ENCODE measurements at regions not wholly inside any gene's neighbourhood (a gene's known extent, or its start where the extent isn't known, plus 50 kb on each side); places are given as distances from the start of the nearest gene placed in this dataset.

- no peaks in the 10 kb centered on the region for H3K4me1 ChIP-seq
- POLR2A ChIA-PET: no interaction called here
- no peak overlapping the region for H3K4me3 ChIP-seq
- peak in 1 of 2 experiments; percentile 4 for DNase-seq (ENCODE audit: low read depth in 1 of 2, low spot score in 1 of 2)
- no peak overlapping the region for H3K27ac ChIP-seq
- H3K9me3 ChIP-seq: no peaks in the 10 kb centered on the region; the same call in 2 of the 3 replicates
- TF ChIP-seq HMGXB4 (CRISPR knock-in tag; IDR thresholded peaks at IDR 0.05; ENCODE audit: borderline replicate concordance) (no peak), CEBPB (IDR thresholded peaks at IDR 0.05) (no peak), EP300 (IDR thresholded peaks at IDR 0.05) (no peak)
- CTCF ChIA-PET: interaction anchor here (1.2 kb wide), 1 partner anchor 88 kb away, joined by 3 read pairs; no protein-coding TSS in a partner anchor
- FAIRE-seq: no peak
- no peak overlapping the region for H3K4me2 ChIP-seq
- WGBS (ENCODE audit: missing lambda C conversion rate): 51% methylated on average over 2 of the region's 2 CpGs
- no peak for ATAC-seq
Observed at GRCh38 chr1:55699228-55699627, 484.1 kb upstream of the USP24 start.

DNA sequence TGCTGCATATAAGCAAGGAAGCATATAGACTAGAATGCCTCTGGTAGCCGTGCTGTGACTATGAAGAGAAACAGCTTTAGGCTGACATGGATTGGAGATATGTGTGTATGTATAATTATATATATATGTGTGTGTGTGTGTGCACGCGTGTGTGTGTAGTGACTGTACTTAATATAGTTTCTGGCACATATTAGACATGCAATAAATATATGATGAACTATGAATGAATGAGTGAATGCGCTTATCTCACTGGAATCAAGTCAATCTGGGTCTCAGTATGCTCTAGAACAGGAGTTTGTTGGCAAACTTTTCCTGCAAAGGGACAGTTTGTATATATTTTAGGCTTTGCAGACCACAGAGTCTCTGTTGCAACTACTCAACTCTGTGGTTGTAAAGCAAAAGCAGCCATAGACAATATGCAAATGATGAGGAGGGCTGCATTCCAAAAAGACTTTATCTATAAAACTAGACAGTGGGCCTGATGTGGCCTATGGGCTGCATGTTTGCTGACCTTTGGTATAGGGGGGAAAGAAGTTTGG, 482.9 kb upstream of the USP24 start:
- no peak overlapping the region for H3K27ac ChIP-seq
- no peak overlapping the region for H3K4me2 ChIP-seq
- CTCF ChIA-PET: no interaction called here
- POLR2A ChIA-PET: no interaction called here
- H3K4me3 ChIP-seq: no peak overlapping the region
- WGBS (ENCODE audit: missing lambda C conversion rate): 96% methylated on average over 4 of the region's 4 CpGs
- FAIRE-seq (no peak), DNase-seq (ENCODE audit: low read depth in 1 of 2, low spot score in 1 of 2) (no peak), ATAC-seq (no peak)
- TF ChIP-seq SREBF2 (IDR thresholded peaks at IDR 0.05) (no peak), RCOR1 (IDR thresholded peaks at IDR 0.05; ENCODE audit: low read depth, low read length) (no peak), CBX8 (IDR thresholded peaks at IDR 0.05) (no peak), ZSCAN20 (CRISPR knock-in tag; IDR thresholded peaks at IDR 0.05) (no peak), TFCP2L1 (CRISPR knock-in tag; IDR thresholded peaks at IDR 0.05) (no peak), SMC3 (IDR thresholded peaks at IDR 0.05) (no peak), HMGXB4 (CRISPR knock-in tag; IDR thresholded peaks at IDR 0.05; ENCODE audit: borderline replicate concordance) (no peak)
- no peaks in the 10 kb centered on the region; the same call in 2 of the 3 replicates for H3K9me3 ChIP-seq
- no peaks in the 10 kb centered on the region for H3K4me1 ChIP-seq

DNA sequence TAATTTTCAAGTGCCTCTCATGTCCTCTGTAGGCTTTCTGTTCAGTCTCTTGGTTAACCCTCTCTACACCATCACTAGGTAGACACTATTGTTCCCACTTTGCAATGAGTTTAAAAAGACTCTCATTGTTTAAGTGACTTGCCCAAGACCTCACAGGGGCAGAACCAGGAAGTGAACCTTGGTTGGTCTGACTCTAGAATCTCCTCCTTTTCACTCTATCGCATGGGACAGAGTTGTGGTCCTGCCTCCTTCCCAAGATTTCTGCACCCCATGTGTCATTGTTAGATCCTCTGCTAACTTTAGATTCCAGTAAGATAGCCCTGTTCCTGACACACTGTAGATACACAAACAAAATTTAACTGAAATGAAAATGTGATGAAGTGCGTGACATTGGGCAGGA, 481.7 kb upstream of the USP24 start:
- no peak overlapping the region for H3K27ac ChIP-seq
- 96% methylated on average over 2 of the region's 2 CpGs for WGBS (ENCODE audit: missing lambda C conversion rate)
- CTCF ChIA-PET: no interaction called here
- ATAC-seq (no peak), DNase-seq (ENCODE audit: low read depth in 1 of 2, low spot score in 1 of 2) (no peak), FAIRE-seq (no peak)
- H3K4me2 ChIP-seq: no peak overlapping the region
- H3K4me3 ChIP-seq: no peak overlapping the region
- TF ChIP-seq NFE2L2 (conservative IDR thresholded peaks at IDR 0.05; ENCODE audit: low read length): no peak
- TF ChIP-seq POLR2A (IDR thresholded peaks at IDR 0.05; ENCODE audit: low read length): no peak
- no peak for TF ChIP-seq PHF8 (IDR thresholded peaks at IDR 0.05; ENCODE audit: borderline replicate concordance, low read depth)
- no peak for TF ChIP-seq ESRRA (IDR thresholded peaks at IDR 0.05; ENCODE audit: borderline replicate concordance, low read length)
- no peak for TF ChIP-seq TP53 (CRISPR knock-in tag; IDR thresholded peaks at IDR 0.05)
- TF ChIP-seq, protein P1, sequence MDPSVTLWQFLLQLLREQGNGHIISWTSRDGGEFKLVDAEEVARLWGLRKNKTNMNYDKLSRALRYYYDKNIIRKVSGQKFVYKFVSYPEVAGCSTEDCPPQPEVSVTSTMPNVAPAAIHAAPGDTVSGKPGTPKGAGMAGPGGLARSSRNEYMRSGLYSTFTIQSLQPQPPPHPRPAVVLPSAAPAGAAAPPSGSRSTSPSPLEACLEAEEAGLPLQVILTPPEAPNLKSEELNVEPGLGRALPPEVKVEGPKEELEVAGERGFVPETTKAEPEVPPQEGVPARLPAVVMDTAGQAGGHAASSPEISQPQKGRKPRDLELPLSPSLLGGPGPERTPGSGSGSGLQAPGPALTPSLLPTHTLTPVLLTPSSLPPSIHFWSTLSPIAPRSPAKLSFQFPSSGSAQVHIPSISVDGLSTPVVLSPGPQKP (IDR thresholded peaks at IDR 0.05; ENCODE audit: low read depth, low read length): no peak
- TF ChIP-seq, protein P2, sequence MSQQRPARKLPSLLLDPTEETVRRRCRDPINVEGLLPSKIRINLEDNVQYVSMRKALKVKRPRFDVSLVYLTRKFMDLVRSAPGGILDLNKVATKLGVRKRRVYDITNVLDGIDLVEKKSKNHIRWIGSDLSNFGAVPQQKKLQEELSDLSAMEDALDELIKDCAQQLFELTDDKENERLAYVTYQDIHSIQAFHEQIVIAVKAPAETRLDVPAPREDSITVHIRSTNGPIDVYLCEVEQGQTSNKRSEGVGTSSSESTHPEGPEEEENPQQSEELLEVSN (IDR thresholded peaks at IDR 0.05; ENCODE audit: borderline replicate concordance, low read depth): no peak
- no peak for TF ChIP-seq NR3C1 (IDR thresholded peaks at IDR 0.05)
- TF ChIP-seq CEBPB (IDR thresholded peaks at IDR 0.05): no peak
- no peak for TF ChIP-seq RNF2 (IDR thresholded peaks at IDR 0.05; ENCODE audit: borderline replicate concordance, low read depth)
- TF ChIP-seq RARB (CRISPR knock-in tag; IDR thresholded peaks at IDR 0.05): no peak
- TF ChIP-seq JUNB (IDR thresholded peaks at IDR 0.05): no peak
- TF ChIP-seq TFCP2L1 (CRISPR knock-in tag; IDR thresholded peaks at IDR 0.05): no peak
- TF ChIP-seq CBX8 (IDR thresholded peaks at IDR 0.05): no peak
- no peaks in the 10 kb centered on the region for H3K4me1 ChIP-seq
- H3K9me3 ChIP-seq: no peaks in the 10 kb centered on the region; the same call in 2 of the 3 replicates
- POLR2A ChIA-PET: no interaction called here
